GM12801 (cell line): ENCODE measurements at regions not wholly inside any gene's neighbourhood (a gene's known extent, or its start where the extent isn't known, plus 50 kb on each side); places are given as distances from the start of the nearest gene placed in this dataset.
A peak's percentile ranks its signal among the peaks of the same experiment; 100 is the strongest.

Experiments used
- CTCF ChIP-seq: IDR thresholded peaks from one replicate; pipeline ENCODE4 v1.5.1; 2011; ENCODE audit warnings: control low read depth; ENCODE audit not compliant: insufficient read length; ENCODE audit errors: extremely low read depth

- TF ChIP-seq CTCF = no peak
These were observed 193.7 kb downstream of the TTC39B start for GRCh38 chr9:15113288-15113687.

GRCh38 chr9:15111071-15111470 is 195.9 kb downstream of the TTC39B start:
- TF ChIP-seq CTCF = no peak

GRCh38 chr9:15104826-15105420 is 194.7 kb upstream of the FREM1 start:
- TF ChIP-seq CTCF = peak; percentile 20

GRCh38 chr9:15103290-15103689 is 193.1 kb upstream of the FREM1 start:
- no peak for TF ChIP-seq CTCF

GRCh38 chr9:15101095-15101494 is 190.9 kb upstream of the FREM1 start:
- TF ChIP-seq CTCF = no peak

- TF ChIP-seq CTCF = no peak
These were observed 190.3 kb upstream of the FREM1 start for GRCh38 chr9:15100571-15100970.

- no peak for TF ChIP-seq CTCF
These were observed 186.7 kb upstream of the FREM1 start for GRCh38 chr9:15096972-15097371.
